Left kidney (tissue), 1 donor: ENCODE measurements at regions not wholly inside any gene's neighbourhood (a gene's known extent, or its start where the extent isn't known, plus 50 kb on each side); places are given as distances from the start of the nearest gene placed in this dataset.

Experiments used
- DNase-seq: peaks from one replicate; pipeline ENCODE4 v3.0.0-alpha.2; 2013

- no peak for DNase-seq
Observed at GRCh38 chr11:115926138-115926537, 421.9 kb upstream of the CADM1 start.

- DNase-seq = no peak
Observed at GRCh38 chr11:115925568-115926090, 421.4 kb upstream of the CADM1 start.

GRCh38 chr11:115924744-115925567 lies 420.7 kb upstream of the CADM1 start:
- DNase-seq = no peak

GRCh38 chr11:115922876-115923275 lies 418.7 kb upstream of the CADM1 start:
- no peak for DNase-seq

- DNase-seq = no peak
Observed at GRCh38 chr11:115921986-115922385, 417.8 kb upstream of the CADM1 start.

GRCh38 chr11:115921540-115921939 lies 417.3 kb upstream of the CADM1 start:
- no peak for DNase-seq

GRCh38 chr11:115920841-115921480 lies 416.7 kb upstream of the CADM1 start:
- no peak for DNase-seq

- no peak for DNase-seq
Observed at GRCh38 chr11:115920092-115920461, 415.9 kb upstream of the CADM1 start.

- no peak for DNase-seq
Observed at GRCh38 chr11:115919341-115920091, 415.3 kb upstream of the CADM1 start.

GRCh38 chr11:115918576-115918975 lies 414.4 kb upstream of the CADM1 start:
- DNase-seq = no peak

GRCh38 chr11:115916608-115917007 lies 412.4 kb upstream of the CADM1 start:
- no peak for DNase-seq

- DNase-seq = no peak
Observed at GRCh38 chr11:115912484-115912945, 408.3 kb upstream of the CADM1 start.

GRCh38 chr11:115911613-115912346 lies 407.6 kb upstream of the CADM1 start:
- DNase-seq = no peak

- DNase-seq = no peak
Observed at GRCh38 chr11:115910379-115910778, 406.2 kb upstream of the CADM1 start.

- DNase-seq = no peak
Observed at GRCh38 chr11:115906171-115906570, 402.0 kb upstream of the CADM1 start.

- DNase-seq = no peak
Observed at GRCh38 chr11:115905341-115906000, 401.3 kb upstream of the CADM1 start.

- no peak for DNase-seq
Observed at GRCh38 chr11:115903179-115903578, 399.0 kb upstream of the CADM1 start.

- DNase-seq = no peak
Observed at GRCh38 chr11:115901069-115901468, 396.9 kb upstream of the CADM1 start.

GRCh38 chr11:115900111-115900510 lies 395.9 kb upstream of the CADM1 start:
- no peak for DNase-seq

- DNase-seq = no peak
Observed at GRCh38 chr11:115897707-115898106, 393.5 kb upstream of the CADM1 start.

GRCh38 chr11:115896084-115896483 lies 391.9 kb upstream of the CADM1 start:
- no peak for DNase-seq
